ENCODE measurements at regions not wholly inside any gene's neighbourhood (a gene's known extent, or its start where the extent isn't known, plus 50 kb on each side); places are given as distances from the start of the nearest gene placed in this dataset.

DNA sequence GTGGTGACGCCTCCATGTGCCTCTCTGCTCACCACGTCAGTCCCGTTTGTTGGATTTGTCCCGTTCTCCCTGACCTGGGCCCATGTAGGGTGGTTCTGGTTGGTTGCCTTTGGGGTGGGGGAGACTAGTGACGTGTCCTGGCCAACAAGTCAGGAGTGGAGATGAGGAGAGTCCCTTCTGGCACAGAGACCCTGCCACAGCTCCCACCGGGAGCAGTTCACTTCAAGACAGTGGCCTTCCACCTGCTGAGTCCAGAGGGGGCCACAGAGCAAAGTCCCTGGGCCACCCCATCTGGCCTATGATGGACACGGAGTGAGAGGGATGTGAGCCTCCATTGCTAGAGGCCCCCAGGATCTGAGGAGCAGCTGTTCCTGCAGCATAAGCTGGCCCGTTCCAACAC, 405.6 kb downstream of the TCERG1L start:
- TF ChIP-seq, protein P1, sequence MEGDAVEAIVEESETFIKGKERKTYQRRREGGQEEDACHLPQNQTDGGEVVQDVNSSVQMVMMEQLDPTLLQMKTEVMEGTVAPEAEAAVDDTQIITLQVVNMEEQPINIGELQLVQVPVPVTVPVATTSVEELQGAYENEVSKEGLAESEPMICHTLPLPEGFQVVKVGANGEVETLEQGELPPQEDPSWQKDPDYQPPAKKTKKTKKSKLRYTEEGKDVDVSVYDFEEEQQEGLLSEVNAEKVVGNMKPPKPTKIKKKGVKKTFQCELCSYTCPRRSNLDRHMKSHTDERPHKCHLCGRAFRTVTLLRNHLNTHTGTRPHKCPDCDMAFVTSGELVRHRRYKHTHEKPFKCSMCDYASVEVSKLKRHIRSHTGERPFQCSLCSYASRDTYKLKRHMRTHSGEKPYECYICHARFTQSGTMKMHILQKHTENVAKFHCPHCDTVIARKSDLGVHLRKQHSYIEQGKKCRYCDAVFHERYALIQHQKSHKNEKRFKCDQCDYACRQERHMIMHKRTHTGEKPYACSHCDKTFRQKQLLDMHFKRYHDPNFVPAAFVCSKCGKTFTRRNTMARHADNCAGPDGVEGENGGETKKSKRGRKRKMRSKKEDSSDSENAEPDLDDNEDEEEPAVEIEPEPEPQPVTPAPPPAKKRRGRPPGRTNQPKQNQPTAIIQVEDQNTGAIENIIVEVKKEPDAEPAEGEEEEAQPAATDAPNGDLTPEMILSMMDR (IDR thresholded peaks at IDR 0.05 in 8 of 11, conservative IDR thresholded peaks at IDR 0.05 in 3 of 11): no peak
- TF ChIP-seq POLR2A (IDR thresholded peaks at IDR 0.05): no peak
- TF ChIP-seq POLR2AphosphoS5 (IDR thresholded peaks at IDR 0.05): no peak
